ENCODE measurements at regions not wholly inside any gene's neighbourhood (a gene's known extent, or its start where the extent isn't known, plus 50 kb on each side); places are given as distances from the start of the nearest gene placed in this dataset.

DNA sequence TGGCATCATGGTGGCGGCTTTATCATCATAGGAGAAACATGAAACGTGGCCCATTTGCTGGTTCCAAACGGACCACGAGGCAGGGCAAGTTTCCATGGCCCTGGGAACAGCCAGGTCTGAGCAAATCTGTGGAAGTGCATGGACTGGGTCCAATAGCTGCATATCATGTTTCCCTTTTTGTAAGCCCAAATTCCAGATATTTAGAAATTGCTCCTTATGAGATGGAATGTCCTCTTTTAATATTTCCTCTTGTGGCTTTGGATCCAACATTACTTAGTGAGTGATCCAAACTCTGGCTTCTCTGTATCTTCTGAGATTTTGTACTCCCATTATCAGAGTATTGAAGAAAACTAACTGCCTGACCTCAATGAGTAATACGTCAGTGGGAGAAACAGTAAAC, 79.8 kb upstream of the FBXL7 start:
- H3K9ac ChIP-seq (ENCODE audit: low read length): no peak overlapping the region
- no peak overlapping the region for H2AFZ ChIP-seq (ENCODE audit: insufficient read depth, low read depth, low read length, poor library complexity, severe bottlenecking)
- ATAC-seq (ENCODE audit: low read depth): no peak
- no peak overlapping the region for H3K4me2 ChIP-seq (replicated peaks; ENCODE audit: low read depth, low read length, poor library complexity, severe bottlenecking)
- no peaks in the 10 kb centered on the region for H3K79me2 ChIP-seq (ENCODE audit: control insufficient read depth, insufficient read depth, low read length)
- H3K9me3 Mint-ChIP-seq (ENCODE audit: insufficient read depth): peaks cover 3% of the 10 kb centered on the region
- no peak overlapping the region for H3K4me3 Mint-ChIP-seq
- TF ChIP-seq EZH2 (IDR thresholded peaks at IDR 0.05; ENCODE audit: borderline replicate concordance, insufficient read depth, low read depth, low read length, poor library complexity, severe bottlenecking): no peak
- no peak for TF ChIP-seq CTCF (IDR thresholded peaks at IDR 0.05)
- intact Hi-C loops (cut with micrococcal nuclease): no loop called here
- H3K4me1 ChIP-seq (ENCODE audit: control insufficient read depth in 2 of 2, insufficient read depth in 2 of 2, low read length in 2 of 2): no peaks in the 10 kb centered on the region
- DNase-seq: no peak
- WGBS (ENCODE audit: insufficient coverage): 75% methylated on average over 4 of the region's 5 CpGs
- H3K9me3 ChIP-seq (ENCODE audit: control extremely low read depth in 1 of 3, control insufficient read depth in 2 of 3, insufficient read depth in 1 of 3, low read length in 2 of 3): no peaks in the 10 kb centered on the region
- ChIA-PET POLR2A (no interaction called here), CTCF (no interaction called here)
- no peaks in the 10 kb centered on the region for H4K20me1 ChIP-seq (ENCODE audit: control insufficient read depth, insufficient read depth, low read length, poor library complexity, severe bottlenecking)
- no peak overlapping the region for H3K4me3 ChIP-seq (ENCODE audit: control extremely low read depth in 1 of 5, extremely low read depth in 1 of 5, insufficient read depth in 1 of 5, low read depth in 2 of 5, low read length in 4 of 5)
- no peak overlapping the region for H3K27ac Mint-ChIP-seq
- no peaks in the 10 kb centered on the region for H3K4me1 Mint-ChIP-seq
- H3K27me3 Mint-ChIP-seq: no peaks in the 10 kb centered on the region
- H3K27me3 ChIP-seq (replicated peaks in 1 of 4; ENCODE audit: control extremely low read depth in 1 of 4, control insufficient read depth in 3 of 4, insufficient read depth in 4 of 4, low read length in 3 of 4): no peaks in the 10 kb centered on the region
- no peaks in the 10 kb centered on the region for H3K36me3 ChIP-seq (replicated peaks in 1 of 2; ENCODE audit: control extremely low read depth in 1 of 2, control insufficient read depth in 1 of 2, extremely low read depth in 1 of 2, insufficient read depth in 2 of 2, low read length in 1 of 2)
- H3K27ac ChIP-seq (ENCODE audit: low read length in 2 of 2): no peak overlapping the region

- Mint-ChIP-seq H3K4me1 (no peaks in the 10 kb centered on the region), H3K27me3 (no peaks in the 10 kb centered on the region), H3K27ac (no peak overlapping the region), H3K9me3 (ENCODE audit: insufficient read depth) (peaks cover 5% of the 10 kb centered on the region), H3K4me3 (no peak overlapping the region)
- H4K20me1 ChIP-seq (ENCODE audit: control insufficient read depth, insufficient read depth, low read length, poor library complexity, severe bottlenecking): no peaks in the 10 kb centered on the region
- H3K4me2 ChIP-seq (replicated peaks; ENCODE audit: low read depth, low read length, poor library complexity, severe bottlenecking): no peak overlapping the region
- H3K4me1 ChIP-seq (ENCODE audit: control insufficient read depth in 2 of 2, insufficient read depth in 2 of 2, low read length in 2 of 2): no peaks in the 10 kb centered on the region
- H3K36me3 ChIP-seq (replicated peaks in 1 of 2; ENCODE audit: control extremely low read depth in 1 of 2, control insufficient read depth in 1 of 2, extremely low read depth in 1 of 2, insufficient read depth in 2 of 2, low read length in 1 of 2): no peaks in the 10 kb centered on the region
- H3K27ac ChIP-seq (ENCODE audit: low read length in 2 of 2): no peak overlapping the region
- H3K4me3 ChIP-seq (ENCODE audit: control extremely low read depth in 1 of 5, extremely low read depth in 1 of 5, insufficient read depth in 1 of 5, low read depth in 2 of 5, low read length in 4 of 5): no peak overlapping the region
- 100% methylated on average over 1 of the region's 3 CpGs for WGBS (ENCODE audit: insufficient coverage)
- intact Hi-C loops (cut with micrococcal nuclease): no loop called here
- CTCF ChIA-PET: no interaction called here
- H3K9ac ChIP-seq (ENCODE audit: low read length): no peak overlapping the region
- H3K9me3 ChIP-seq (ENCODE audit: control extremely low read depth in 1 of 3, control insufficient read depth in 2 of 3, insufficient read depth in 1 of 3, low read length in 2 of 3): no peaks in the 10 kb centered on the region
- TF ChIP-seq EZH2 (IDR thresholded peaks at IDR 0.05; ENCODE audit: borderline replicate concordance, insufficient read depth, low read depth, low read length, poor library complexity, severe bottlenecking) (no peak), CTCF (IDR thresholded peaks at IDR 0.05) (no peak)
- H2AFZ ChIP-seq (ENCODE audit: insufficient read depth, low read depth, low read length, poor library complexity, severe bottlenecking): no peak overlapping the region
- POLR2A ChIA-PET: no interaction called here
- H3K79me2 ChIP-seq (ENCODE audit: control insufficient read depth, insufficient read depth, low read length): no peaks in the 10 kb centered on the region
- DNase-seq: no peak
- ATAC-seq (ENCODE audit: low read depth): no peak
- no peaks in the 10 kb centered on the region for H3K27me3 ChIP-seq (replicated peaks in 1 of 4; ENCODE audit: control extremely low read depth in 1 of 4, control insufficient read depth in 3 of 4, insufficient read depth in 4 of 4, low read length in 3 of 4)
Measured at GRCh38 chr5:15417156-15417555, 82.8 kb upstream of the FBXL7 start.

Measured in B cell (primary cell).